ENCODE measurements at regions not wholly inside any gene's neighbourhood (a gene's known extent, or its start where the extent isn't known, plus 50 kb on each side); places are given as distances from the start of the nearest gene placed in this dataset.

DNA sequence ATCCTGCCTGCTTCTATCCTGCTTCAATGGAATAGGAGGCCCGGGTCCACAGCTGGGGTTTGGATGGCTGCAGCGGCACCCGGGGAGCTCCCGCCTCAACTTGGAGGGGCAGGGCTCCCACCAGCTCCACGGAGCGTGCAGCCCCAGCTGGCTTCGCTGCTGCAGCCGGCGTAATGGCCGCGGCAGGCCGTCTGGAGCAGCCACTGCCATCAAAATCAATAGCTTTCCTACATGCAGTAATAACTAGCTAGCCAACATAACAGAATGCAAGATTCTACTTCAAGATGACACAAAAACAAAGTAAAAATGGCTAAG is 154.2 kb upstream of the RMP24 start:
- FAIRE-seq: no peak
- DNase-seq (ENCODE audit: insufficient read length, low spot score): no peak
- TF ChIP-seq POLR2A (IDR thresholded peaks at IDR 0.05; ENCODE audit: low read depth, low read length) (no peak), POLR2AphosphoS5 (IDR thresholded peaks at IDR 0.05; ENCODE audit: low read depth, low read length) (no peak)

DNA sequence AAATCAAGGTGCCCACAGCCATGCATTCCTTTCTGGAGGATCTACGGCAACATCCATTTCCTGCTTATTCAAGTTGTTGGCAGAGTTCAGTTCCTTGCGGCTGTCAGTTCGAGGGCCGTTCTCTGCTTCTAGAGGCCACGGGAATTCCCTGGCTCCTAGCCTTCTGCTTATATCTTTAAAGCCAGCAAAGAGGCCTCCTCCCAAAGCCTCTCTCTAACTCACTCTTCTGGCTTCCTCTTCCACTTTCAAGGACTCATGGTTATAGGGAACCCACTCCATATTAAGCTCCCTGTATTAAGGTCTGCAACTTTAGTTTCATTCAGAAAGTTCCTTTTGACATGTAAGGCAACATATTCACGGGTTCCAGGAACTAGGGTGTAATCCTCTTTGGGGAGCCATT is 150.1 kb upstream of the RMP24 start:
- TF ChIP-seq POU2F2 (IDR thresholded peaks at IDR 0.05; ENCODE audit: low read depth, low read length) (no peak), POLR2A (IDR thresholded peaks at IDR 0.05; ENCODE audit: low read depth, low read length) (no peak), SPI1 (IDR thresholded peaks at IDR 0.05; ENCODE audit: low read depth, low read length) (no peak), POLR2AphosphoS5 (IDR thresholded peaks at IDR 0.05; ENCODE audit: low read depth, low read length) (no peak), PAX5 (IDR thresholded peaks at IDR 0.05; ENCODE audit: insufficient read depth, low read length, severe bottlenecking) (no peak), TAF1 (IDR thresholded peaks at IDR 0.05; ENCODE audit: low read depth, low read length) (no peak)
- no peak for FAIRE-seq
- no peak for DNase-seq (ENCODE audit: insufficient read length, low spot score)

DNA sequence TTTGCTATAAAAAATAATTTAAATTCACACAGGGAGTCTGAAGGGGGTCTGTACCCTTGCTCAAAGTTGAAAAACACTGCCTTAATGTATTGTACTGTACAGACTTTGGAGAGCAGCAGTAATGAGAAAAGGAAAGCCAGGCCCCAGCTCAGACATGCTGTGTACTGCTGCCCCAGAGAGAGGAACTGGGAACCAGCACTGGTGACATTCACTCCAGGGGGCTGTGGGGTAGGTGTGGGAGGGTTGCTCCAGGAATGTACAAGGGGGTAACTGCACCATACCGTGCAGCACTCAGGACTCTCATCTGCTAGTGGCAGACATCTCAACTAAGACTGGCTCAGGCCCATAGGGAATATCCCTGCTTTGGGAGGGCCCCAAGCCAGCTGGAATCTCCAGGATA is 146.0 kb upstream of the RMP24 start:
- DNase-seq (ENCODE audit: insufficient read length, low spot score): no peak
- TF ChIP-seq SPI1 (IDR thresholded peaks at IDR 0.05; ENCODE audit: low read depth, low read length) (peak; percentile 57), POLR2AphosphoS5 (IDR thresholded peaks at IDR 0.05; ENCODE audit: low read depth, low read length) (no peak)
- FAIRE-seq: no peak

DNA sequence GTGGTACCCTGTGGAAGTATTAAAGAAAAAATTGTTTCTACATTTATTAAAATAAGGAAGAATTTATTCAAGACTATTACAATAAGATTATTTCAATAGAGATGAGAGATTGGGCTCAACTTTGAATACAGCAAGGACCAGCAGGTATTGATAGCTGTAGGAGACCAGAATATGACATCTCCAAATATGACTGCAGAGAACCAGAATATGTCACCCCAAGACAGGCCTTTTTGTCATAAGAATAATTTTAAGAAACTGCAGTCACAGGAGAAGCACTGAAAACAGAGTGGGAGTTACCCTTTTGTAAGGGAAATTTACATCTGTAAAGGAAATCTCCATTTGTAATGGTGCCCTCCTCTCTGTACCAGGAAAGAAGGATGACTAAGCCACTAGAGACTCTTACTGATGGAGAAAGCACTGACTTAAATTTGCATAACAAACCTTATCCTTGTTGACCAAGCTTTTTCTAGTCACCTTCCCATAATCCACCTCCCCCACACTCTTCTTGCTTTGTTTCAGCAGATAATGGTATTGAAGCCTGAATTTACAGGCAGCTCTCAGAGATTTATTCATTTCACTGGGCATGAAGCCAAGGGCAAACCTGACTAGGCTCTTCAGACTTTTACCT is 145.1 kb upstream of the RMP24 start:
- TF ChIP-seq POLR2A (IDR thresholded peaks at IDR 0.05; ENCODE audit: low read depth, low read length): no peak
- TF ChIP-seq TAF1 (IDR thresholded peaks at IDR 0.05; ENCODE audit: low read depth, low read length): no peak
- no peak for TF ChIP-seq POU2F2 (IDR thresholded peaks at IDR 0.05; ENCODE audit: low read depth, low read length)
- TF ChIP-seq POLR2AphosphoS5 (IDR thresholded peaks at IDR 0.05; ENCODE audit: low read depth, low read length): no peak
- no peak for TF ChIP-seq PAX5 (IDR thresholded peaks at IDR 0.05; ENCODE audit: insufficient read depth, low read length, severe bottlenecking)
- no peak for TF ChIP-seq SPI1 (IDR thresholded peaks at IDR 0.05; ENCODE audit: low read depth, low read length)
- DNase-seq (ENCODE audit: insufficient read length, low spot score) (no peak), FAIRE-seq (no peak)

DNA sequence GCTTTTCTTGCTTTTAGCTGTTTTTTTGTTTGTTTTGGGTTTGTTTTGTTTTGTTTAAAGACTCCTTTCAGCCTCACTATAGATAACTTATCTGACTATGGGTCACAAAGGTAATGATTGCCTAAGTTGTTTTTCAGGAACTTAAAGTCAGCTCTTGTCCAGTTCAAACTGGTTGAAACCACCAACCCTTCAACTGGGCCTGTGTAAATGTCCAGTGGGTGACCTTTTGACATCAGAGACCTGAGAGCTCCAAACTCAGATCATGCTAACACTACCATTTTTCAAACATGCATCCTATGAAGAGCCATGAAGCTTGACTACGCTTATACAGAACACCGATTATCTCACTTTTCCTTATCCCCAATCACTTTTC is 144.6 kb upstream of the RMP24 start:
- TF ChIP-seq POU2F2 (IDR thresholded peaks at IDR 0.05; ENCODE audit: low read depth, low read length) (no peak), TAF1 (IDR thresholded peaks at IDR 0.05; ENCODE audit: low read depth, low read length) (no peak), POLR2A (IDR thresholded peaks at IDR 0.05; ENCODE audit: low read depth, low read length) (no peak), PAX5 (IDR thresholded peaks at IDR 0.05; ENCODE audit: insufficient read depth, low read length, severe bottlenecking) (no peak), POLR2AphosphoS5 (IDR thresholded peaks at IDR 0.05; ENCODE audit: low read depth, low read length) (no peak), SPI1 (IDR thresholded peaks at IDR 0.05; ENCODE audit: low read depth, low read length) (no peak)
- DNase-seq (ENCODE audit: insufficient read length, low spot score) (no peak), FAIRE-seq (no peak)

DNA sequence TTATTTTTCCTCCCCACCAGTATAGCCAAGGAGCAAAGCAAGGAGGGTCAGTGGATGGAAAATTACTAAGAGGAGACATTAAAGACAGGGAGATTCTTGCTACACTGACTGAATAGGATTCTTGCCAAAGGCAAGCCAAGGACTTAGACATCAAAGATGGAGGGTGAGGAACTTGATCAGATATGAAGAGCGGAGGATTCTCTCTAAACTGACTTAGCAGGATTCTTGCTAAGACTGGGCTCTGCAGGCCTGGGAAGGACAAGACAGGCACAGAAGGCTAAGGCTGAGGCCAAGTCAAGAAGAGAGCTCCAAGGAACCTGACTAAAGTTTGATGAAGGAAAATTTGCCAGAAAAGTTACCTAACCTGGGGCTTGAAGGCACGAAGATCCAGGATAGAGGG is 143.9 kb upstream of the RMP24 start:
- TF ChIP-seq POLR2A (IDR thresholded peaks at IDR 0.05; ENCODE audit: low read depth, low read length) (no peak), TAF1 (IDR thresholded peaks at IDR 0.05; ENCODE audit: low read depth, low read length) (no peak), PAX5 (IDR thresholded peaks at IDR 0.05; ENCODE audit: insufficient read depth, low read length, severe bottlenecking) (no peak), POLR2AphosphoS5 (IDR thresholded peaks at IDR 0.05; ENCODE audit: low read depth, low read length) (no peak), POU2F2 (IDR thresholded peaks at IDR 0.05; ENCODE audit: low read depth, low read length) (no peak), SPI1 (IDR thresholded peaks at IDR 0.05; ENCODE audit: low read depth, low read length) (no peak)
- DNase-seq (ENCODE audit: insufficient read length, low spot score): no peak
- no peak for FAIRE-seq

DNA sequence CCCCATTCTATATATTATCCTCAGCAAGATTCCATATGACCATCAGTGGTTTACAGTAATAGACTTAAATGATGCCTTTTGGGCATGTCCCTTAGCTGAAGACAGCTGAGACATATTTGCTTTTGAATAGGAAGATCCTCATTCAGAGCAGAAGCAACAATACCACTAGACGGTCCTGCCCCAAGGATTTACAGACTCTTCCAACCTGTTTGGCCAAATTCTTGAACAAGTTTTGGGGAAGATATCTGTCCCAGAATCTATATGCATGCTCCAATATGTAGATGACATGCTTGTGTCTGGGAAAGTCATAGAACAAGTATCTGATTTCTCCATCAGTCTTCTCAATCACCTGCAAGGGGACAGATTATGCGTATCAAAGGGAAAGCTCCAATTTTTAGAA is 137.1 kb upstream of the RMP24 start:
- TF ChIP-seq POLR2AphosphoS5 (IDR thresholded peaks at IDR 0.05; ENCODE audit: low read depth, low read length) (no peak), PAX5 (IDR thresholded peaks at IDR 0.05; ENCODE audit: insufficient read depth, low read length, severe bottlenecking) (no peak), POLR2A (IDR thresholded peaks at IDR 0.05; ENCODE audit: low read depth, low read length) (no peak), POU2F2 (IDR thresholded peaks at IDR 0.05; ENCODE audit: low read depth, low read length) (no peak), SPI1 (IDR thresholded peaks at IDR 0.05; ENCODE audit: low read depth, low read length) (no peak), TAF1 (IDR thresholded peaks at IDR 0.05; ENCODE audit: low read depth, low read length) (no peak)
- FAIRE-seq (no peak), DNase-seq (ENCODE audit: insufficient read length, low spot score) (no peak)

DNA sequence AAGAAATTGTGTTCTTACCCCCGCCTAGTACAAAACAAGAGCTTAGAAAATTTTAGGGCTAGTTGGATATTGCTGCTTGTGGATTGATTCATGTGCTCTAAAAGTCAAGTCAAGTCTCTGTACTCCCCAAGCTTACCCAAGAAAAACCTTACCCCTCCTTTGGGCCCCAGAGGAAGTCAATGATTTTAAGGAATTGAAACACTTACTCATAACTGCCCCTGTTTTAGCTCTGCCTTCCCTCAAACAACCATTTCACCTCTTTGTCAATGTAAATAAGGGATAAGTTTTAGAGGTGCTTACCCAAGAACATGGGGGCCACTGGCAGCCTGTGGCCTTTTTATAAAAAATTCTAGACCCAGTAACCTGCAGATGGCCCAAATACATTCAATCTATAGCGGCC is 136.6 kb upstream of the RMP24 start:
- peak; percentile 10 for DNase-seq (ENCODE audit: insufficient read length, low spot score)
- TF ChIP-seq SPI1 (IDR thresholded peaks at IDR 0.05; ENCODE audit: low read depth, low read length): peak; percentile 98
- TF ChIP-seq POLR2AphosphoS5 (IDR thresholded peaks at IDR 0.05; ENCODE audit: low read depth, low read length): no peak
- FAIRE-seq: peak; percentile 82

DNA sequence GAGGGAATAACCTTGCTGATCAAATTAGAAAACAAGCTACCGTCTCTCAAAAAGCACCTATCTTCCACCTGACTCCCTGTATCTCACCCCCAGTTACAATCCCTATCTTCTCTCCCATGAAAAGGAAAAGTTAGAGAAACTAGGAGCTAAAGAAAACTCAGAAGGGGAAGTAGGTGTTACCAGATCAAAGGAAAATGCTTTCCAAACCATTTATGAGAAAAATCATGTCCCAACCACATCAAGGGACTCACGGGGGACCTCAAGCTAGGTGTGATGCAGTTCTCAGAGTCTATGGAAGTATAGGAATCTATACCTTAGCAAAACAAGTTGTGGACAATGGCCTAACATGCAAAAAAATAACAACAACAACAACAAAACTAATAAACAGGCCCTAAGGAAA is 135.5 kb upstream of the RMP24 start:
- peak; percentile 3; the same call in 1 of the 2 replicates for TF ChIP-seq SPI1 (IDR thresholded peaks at IDR 0.05; ENCODE audit: low read depth, low read length)
- no peak for TF ChIP-seq POLR2A (IDR thresholded peaks at IDR 0.05; ENCODE audit: low read depth, low read length)
- no peak for FAIRE-seq
- DNase-seq (ENCODE audit: insufficient read length, low spot score): no peak

DNA sequence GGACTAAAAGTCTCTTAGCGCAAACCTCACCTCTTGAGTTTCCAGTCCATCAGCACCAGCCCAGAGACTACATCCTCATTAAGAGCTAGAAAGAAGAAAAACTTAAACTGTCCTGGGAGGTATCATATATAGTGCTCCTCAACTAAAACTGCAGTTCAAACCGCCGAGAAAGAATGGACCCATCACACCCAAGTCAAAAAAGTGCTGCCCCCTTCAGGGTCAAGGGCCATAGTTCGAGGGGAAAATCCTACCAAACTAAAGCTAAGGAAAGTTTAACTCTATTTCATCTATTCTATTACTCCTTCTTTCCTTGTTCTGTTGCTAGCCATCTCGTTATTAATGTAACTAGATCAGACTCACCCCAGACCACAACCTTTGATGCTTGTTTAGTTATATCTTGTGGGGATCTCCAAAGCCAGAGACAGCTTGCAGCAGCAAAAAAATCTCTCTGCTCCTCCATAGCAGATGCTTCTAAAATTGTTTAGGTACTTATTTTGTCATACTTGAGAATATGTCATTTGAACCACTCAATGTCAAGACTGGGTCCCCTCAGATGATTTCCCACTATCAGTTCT is 134.5 kb upstream of the RMP24 start:
- no peak for DNase-seq (ENCODE audit: insufficient read length, low spot score)
- FAIRE-seq: no peak
- no peak for TF ChIP-seq SPI1 (IDR thresholded peaks at IDR 0.05; ENCODE audit: low read depth, low read length)
- no peak for TF ChIP-seq POLR2AphosphoS5 (IDR thresholded peaks at IDR 0.05; ENCODE audit: low read depth, low read length)
- TF ChIP-seq PAX5 (IDR thresholded peaks at IDR 0.05; ENCODE audit: insufficient read depth, low read length, severe bottlenecking): no peak
- no peak for TF ChIP-seq TAF1 (IDR thresholded peaks at IDR 0.05; ENCODE audit: low read depth, low read length)
- TF ChIP-seq POU2F2 (IDR thresholded peaks at IDR 0.05; ENCODE audit: low read depth, low read length): no peak
- TF ChIP-seq POLR2A (IDR thresholded peaks at IDR 0.05; ENCODE audit: low read depth, low read length): no peak

DNA sequence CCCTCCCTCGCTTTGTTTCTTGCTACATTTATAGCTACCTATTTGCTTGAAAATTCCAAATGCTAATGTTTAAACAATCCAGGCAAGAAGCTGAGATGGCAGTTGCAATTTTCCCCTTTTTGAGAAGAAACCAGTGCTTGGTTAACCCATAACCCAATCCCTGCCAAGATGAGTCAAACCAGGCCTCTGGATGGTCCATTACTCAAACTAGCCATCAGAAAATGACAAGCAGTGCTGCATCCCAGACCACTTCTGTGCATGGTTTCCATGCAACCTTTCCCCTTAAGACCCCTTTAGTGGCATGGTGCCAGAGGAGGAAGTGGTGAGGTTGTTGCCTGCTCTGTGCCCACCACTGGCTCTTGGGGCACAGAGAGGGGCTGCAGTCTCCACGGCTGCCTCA is 131.2 kb upstream of the RMP24 start:
- FAIRE-seq (no peak), DNase-seq (ENCODE audit: insufficient read length, low spot score) (no peak)
- no peak for TF ChIP-seq TAF1 (IDR thresholded peaks at IDR 0.05; ENCODE audit: low read depth, low read length)
- TF ChIP-seq POLR2AphosphoS5 (IDR thresholded peaks at IDR 0.05; ENCODE audit: low read depth, low read length): no peak
- TF ChIP-seq POU2F2 (IDR thresholded peaks at IDR 0.05; ENCODE audit: low read depth, low read length): no peak
- no peak for TF ChIP-seq POLR2A (IDR thresholded peaks at IDR 0.05; ENCODE audit: low read depth, low read length)
- 0 out of 2 replicates have a peak, but pooled peaks have one; percentile 7 for TF ChIP-seq SPI1 (IDR thresholded peaks at IDR 0.05; ENCODE audit: low read depth, low read length)
- no peak for TF ChIP-seq PAX5 (IDR thresholded peaks at IDR 0.05; ENCODE audit: insufficient read depth, low read length, severe bottlenecking)

Data from GM12891 (cell line).